Hepatocyte (in vitro differentiated cells): ENCODE measurements at regions not wholly inside any gene's neighbourhood (a gene's known extent, or its start where the extent isn't known, plus 50 kb on each side); places are given as distances from the start of the nearest gene placed in this dataset.

Experiments
- EZH2 ChIP-seq: fragments of 200-600 bp; sonication (generic); IDR thresholded peaks from 2 replicates; pipeline ENCODE4 v1.6.1; 2016; ENCODE audit warnings: antibody characterized with exemption, mild to moderate bottlenecking, borderline replicate concordance
- TF ChIP-seq, protein P1 (sequence below): fragments of 200-600 bp; sonication (generic); IDR thresholded peaks from 2 replicates; pipeline ENCODE4 v1.5.1; 2016; ENCODE audit warnings: antibody characterized with exemption, mild to moderate bottlenecking; ENCODE audit not compliant: poor library complexity

DNA sequence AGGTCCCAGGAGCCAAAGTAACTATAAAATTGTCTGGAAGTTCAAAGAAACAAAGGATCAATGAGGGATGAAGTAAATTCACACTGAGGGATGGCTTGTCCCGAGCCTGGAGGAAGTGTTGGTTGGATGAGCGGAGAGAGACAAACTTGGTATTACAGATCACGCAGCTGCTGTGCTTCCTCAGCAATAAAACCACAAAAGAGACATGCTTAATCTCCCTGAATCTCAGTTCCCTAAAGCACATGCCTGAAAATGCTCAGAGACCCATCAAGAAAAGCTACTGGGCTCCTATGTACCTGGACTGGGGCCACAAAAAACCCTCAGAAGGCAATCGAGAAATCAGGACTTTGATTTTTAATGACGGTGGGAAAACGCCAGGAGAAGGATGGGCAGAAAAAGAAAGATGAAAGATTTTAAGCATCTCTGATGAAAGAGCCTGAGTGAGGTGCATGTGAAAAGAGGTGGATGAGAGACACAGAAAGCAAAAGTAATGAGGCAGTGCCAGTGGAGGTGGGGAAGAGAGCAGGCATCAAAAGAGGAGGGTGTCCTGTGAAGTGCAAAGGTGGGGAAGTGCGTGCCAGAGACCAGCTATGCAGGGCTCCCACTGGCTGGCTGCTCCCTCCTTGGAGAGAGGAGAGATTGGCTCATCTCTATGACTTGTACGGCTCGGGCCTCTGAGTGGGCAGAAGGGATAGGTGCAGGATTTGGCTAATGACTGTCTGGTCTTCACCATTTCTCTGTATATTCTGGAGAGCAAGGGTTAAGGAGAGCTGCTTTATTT is 143.7 kb downstream of the ABCC12 start:
- TF ChIP-seq, protein P1, sequence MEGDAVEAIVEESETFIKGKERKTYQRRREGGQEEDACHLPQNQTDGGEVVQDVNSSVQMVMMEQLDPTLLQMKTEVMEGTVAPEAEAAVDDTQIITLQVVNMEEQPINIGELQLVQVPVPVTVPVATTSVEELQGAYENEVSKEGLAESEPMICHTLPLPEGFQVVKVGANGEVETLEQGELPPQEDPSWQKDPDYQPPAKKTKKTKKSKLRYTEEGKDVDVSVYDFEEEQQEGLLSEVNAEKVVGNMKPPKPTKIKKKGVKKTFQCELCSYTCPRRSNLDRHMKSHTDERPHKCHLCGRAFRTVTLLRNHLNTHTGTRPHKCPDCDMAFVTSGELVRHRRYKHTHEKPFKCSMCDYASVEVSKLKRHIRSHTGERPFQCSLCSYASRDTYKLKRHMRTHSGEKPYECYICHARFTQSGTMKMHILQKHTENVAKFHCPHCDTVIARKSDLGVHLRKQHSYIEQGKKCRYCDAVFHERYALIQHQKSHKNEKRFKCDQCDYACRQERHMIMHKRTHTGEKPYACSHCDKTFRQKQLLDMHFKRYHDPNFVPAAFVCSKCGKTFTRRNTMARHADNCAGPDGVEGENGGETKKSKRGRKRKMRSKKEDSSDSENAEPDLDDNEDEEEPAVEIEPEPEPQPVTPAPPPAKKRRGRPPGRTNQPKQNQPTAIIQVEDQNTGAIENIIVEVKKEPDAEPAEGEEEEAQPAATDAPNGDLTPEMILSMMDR = no peak
- no peak for TF ChIP-seq EZH2
